ENCODE measurements at regions not wholly inside any gene's neighbourhood (a gene's known extent, or its start where the extent isn't known, plus 50 kb on each side); places are given as distances from the start of the nearest gene placed in this dataset.

DNA sequence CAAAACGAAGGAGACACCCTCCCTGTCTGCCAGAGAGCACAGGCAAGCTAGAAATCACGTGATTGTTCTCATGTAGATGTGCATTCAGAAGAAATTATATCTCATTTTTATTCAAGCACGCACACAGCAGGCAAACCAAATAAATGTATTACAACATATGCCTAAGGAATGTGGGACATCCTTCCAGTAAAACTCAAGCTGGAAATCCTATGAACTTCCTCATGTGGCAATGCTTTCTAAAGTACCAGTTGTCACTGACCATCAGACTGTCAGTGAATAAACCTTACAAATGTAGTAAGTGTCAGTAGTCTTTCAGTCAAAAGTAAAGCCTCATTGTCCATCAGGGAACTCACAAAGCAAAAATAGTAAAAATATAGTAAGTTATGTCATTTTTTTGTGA, 350.1 kb upstream of the POM121L12 start:
- TF ChIP-seq POLR2A (IDR thresholded peaks at IDR 0.05): no peak
- TF ChIP-seq CTCF (IDR thresholded peaks at IDR 0.05): no peak

All from thyroid gland (tissue), 4 donors.